HG02970 (cell line): ENCODE measurements at regions not wholly inside any gene's neighbourhood (a gene's known extent, or its start where the extent isn't known, plus 50 kb on each side); places are given as distances from the start of the nearest gene placed in this dataset.

Experiments used
- ATAC-seq: cut with Tn5 transposase; IDR thresholded peaks from one replicate; pipeline ENCODE4 v1.9.1; 2021; ENCODE audit warnings: mild to moderate bottlenecking, moderate library complexity, moderate number of reproducible peaks; ENCODE audit not compliant: unreplicated experiment, low FRiP score

- no peak for ATAC-seq
Measured at GRCh38 chr7:94054130-94054529, 50.0 kb upstream of the BET1 start.

- ATAC-seq = no peak
Measured at GRCh38 chr7:94055963-94056362, 51.8 kb upstream of the BET1 start.

- no peak for ATAC-seq
Measured at GRCh38 chr7:94056796-94057207, 52.6 kb upstream of the BET1 start.

DNA sequence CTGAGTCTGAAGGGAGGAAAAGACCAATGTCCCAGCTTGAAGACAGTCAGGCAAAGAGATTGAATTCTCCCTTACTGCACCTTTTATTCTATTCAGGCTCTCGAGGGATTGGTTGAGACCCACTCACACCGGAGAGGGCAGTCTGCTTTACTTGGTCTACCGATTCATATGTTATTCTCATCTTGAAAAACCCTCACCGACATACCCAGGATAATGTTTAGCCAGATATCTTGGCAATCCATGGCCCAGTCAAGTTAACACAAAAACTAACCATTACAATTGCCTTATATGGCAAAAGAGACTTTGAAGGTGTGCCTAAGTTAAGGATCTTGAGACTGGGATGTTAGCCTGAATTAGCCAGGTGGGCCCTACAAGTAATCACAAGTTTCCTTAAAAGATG is 53.8 kb upstream of the BET1 start:
- no peak for ATAC-seq

DNA sequence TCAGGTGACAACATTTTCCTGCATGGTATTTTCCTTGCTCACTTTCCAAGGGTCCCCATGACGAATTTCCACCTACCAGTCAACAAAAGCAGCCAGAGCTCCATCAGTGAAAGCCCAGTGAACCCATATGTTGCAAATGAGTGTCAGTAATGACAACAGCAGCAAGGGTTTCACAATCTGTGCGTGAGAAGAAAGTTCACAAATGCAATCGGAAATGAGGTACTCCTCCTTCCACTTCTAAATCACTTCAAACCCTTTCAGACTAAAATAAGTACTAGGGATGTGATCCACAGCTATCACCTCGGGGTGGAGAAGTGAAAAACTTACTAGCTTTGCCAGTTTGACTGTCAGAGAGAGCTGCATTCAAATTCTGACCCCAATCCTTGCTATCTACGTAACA is 55.6 kb upstream of the BET1 start:
- no peak for ATAC-seq

DNA sequence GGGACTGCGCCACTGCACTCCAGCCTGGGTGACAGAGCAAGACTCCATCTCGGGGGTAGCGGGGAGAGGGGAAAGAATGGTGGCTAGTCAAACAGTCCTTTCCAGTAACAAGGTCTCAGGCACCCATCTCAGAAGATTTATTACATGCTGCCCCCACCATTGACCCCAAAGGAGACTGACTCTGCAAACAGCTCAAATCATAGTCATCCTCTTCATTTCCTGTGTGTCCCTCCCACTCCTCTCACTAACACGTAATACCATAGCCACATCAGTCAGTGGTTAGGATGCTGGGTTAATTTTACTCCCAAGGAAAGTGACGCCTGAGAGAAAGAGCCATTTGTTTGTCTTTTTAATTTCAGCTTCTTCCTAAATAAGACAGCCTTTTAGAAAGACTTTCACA is 56.6 kb upstream of the BET1 start:
- ATAC-seq = no peak

GRCh38 chr7:94061326-94061725 is 57.2 kb upstream of the BET1 start:
- no peak for ATAC-seq

- no peak for ATAC-seq
Measured at GRCh38 chr7:94062372-94062771, 58.2 kb upstream of the BET1 start.

DNA sequence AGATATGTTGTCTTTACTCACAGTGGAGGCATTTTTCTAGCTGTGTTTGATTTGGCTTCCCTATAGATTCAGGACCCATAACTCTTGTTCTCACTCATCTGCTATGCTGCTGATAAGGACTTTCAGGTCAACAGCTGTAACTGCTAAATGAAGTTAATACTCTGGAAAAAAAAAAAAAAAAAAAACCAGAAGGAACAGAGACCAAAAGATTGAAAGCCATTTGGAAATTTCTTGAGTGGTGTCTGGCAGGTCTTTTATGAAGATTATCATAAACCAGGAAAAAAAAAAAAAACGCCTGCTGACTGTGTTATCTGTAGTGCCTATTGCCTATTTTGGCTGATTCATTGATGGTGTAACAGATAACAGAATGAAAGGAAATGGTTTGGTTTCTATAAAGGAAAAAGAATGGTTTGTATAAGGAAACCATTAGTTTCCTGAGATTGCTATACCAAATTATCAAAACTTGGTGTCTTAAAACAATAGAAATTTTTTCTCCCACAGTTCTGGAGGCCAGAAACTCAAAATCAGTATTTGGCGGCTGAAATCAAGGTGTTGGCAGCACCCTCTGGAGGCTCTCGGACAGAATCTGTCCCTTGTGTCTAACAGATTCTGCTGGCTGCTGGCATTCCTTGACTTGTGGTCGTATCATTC is 60.5 kb upstream of the BET1 start:
- ATAC-seq = no peak

DNA sequence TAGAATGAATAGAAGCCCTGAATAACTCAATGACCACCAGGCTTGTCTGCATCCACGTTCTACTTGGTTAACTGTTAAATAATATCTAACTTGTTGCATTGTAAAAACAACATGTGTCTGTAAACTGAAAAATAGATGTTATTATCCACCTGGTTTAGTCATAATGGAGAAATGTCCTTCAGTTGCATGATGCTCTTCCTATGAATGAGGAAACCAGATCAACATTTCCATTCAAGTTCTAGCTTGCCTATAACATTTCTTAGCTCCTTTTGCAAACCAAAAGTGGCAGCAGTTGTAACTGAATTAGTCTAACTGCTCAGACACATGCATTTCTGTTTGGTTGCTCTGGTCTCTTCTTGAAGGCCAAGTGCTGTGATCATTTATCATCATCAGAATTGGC is 62.9 kb upstream of the BET1 start:
- no peak for ATAC-seq

GRCh38 chr7:94067506-94067905 is 63.4 kb upstream of the BET1 start:
- ATAC-seq = no peak

GRCh38 chr7:94069162-94069739 is 65.1 kb upstream of the BET1 start:
- no peak for ATAC-seq

DNA sequence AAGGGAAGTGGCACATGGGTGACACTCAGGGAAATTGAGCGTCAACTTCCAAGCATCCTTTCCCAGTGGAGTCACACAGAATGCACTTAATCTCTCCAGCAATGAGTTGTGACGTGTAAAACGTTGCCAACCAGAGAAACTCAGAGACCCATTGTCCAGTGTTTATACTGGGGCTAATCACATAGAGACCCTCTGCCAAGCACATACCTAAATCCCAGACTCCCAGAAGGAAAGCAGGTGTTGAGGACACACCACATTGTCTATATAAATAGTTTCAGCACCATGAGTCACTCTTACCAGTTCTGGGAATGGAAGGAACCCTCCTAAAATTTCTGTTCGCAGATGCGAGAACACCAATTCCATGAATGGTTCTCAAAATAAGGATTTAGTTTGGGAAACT is 76.4 kb upstream of the BET1 start:
- no peak for ATAC-seq

DNA sequence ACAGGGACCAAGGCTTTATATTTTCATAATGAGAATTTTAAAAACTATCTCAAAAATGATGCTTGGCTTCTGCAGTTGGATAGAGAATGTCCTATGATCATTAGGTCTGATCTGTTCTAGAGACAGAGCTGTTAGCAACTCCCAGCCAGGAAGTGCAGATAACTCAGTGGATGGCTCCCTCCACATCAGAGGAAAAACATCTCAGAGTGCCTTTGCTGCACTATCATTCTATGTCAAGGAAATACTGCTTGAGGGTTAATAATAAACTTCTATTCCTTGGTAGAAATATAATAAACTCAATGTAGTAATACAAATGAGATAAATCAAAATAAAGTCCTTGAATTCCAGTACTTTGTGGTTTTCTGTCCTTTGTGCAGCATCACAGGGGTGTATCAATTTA is 78.0 kb upstream of the BET1 start:
- no peak for ATAC-seq

- peak; percentile 94 for ATAC-seq
Measured at GRCh38 chr7:94087664-94088352, 83.7 kb upstream of the BET1 start.

GRCh38 chr7:94088560-94088959 is 84.4 kb upstream of the BET1 start:
- no peak for ATAC-seq

GRCh38 chr7:94089806-94090205 is 85.7 kb upstream of the BET1 start:
- no peak for ATAC-seq

DNA sequence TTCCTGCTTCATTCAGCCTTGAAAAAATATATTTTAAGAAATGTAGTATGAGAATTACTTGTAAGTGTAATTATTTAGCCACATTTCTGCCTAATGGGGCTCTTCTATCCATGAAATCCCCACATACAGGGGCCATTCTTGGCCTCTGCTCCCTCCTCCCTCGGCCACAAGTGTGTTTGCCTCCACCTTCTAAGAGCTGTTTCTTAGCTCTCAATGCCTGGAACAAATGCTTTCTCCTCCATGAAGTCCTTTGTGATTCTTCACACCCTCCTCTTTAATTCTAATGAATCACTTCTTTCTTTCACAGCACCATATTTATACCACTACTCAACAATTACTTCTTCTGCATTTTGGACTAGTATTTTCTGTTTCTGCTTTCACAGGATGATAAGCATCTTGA is 88.8 kb upstream of the BET1 start:
- ATAC-seq = no peak

DNA sequence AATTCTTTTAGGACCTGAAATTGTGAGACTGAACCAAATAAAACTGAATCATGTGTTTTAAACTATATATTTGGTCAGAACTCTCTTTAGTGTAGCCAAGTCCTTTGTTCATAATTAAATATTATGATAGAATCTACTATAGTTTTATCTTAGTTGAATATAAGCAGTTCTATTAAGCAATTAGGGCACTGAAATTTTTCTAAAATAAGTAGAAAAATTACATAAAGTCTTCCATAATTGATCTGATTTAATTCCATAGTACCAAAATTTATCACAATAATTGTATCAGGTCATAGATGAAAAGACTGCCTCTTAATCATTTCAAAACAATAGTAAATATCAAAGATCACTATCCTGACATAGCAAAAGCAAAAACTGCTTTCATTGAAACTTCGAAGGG is 90.1 kb upstream of the BET1 start:
- no peak for ATAC-seq

DNA sequence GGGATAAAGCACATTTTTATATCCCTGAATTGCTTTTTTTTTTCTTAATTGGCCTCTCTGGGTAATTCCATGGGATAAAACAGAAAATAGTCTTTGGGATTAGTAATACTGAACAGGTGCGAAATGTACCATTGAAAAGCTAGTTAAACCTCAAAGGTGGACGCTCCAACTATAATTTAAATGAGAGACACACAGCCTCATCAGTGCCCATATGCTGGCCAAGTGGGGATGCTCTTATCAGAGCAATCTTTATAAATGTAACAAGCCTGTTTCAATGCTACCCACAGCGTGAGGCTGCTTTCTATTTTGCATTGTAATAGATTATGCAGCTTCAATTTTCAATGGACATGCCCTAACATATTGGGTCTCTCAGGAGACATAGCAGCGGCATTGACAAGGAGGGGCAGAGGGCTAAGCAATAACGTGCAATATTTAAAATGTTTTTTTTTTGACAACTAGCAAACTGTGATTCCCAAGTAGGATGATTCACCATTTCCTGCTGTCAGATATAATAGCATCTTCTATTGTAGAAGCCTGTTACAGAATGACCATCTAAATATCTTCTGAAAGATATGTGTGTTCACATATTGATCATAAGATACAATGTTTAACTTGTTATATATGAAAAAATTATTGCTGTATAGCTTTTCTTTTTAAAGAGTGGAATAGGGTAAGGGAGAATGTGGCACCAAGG is 91.3 kb upstream of the BET1 start:
- ATAC-seq = no peak

DNA sequence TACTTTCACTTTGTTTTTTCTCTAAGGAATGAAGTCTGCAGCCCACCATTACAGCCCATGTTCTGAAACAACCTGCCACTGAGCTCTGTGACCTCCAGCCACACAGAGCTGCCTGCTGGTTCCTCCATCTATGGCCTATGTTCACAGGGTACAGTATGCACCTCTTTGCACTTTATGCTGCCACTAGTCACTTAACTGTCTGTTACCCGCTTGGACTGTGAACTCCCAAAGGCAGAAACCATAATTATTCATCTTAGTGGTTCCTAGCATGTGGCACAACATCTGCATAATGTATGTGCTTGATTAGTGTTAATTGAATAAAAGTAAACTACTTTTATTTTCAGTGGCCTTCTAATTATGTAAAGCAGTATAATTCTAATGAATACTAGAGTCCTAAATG is 95.5 kb upstream of the BET1 start:
- ATAC-seq = no peak
